GM19025 (cell line): ENCODE measurements at regions not wholly inside any gene's neighbourhood (a gene's known extent, or its start where the extent isn't known, plus 50 kb on each side); places are given as distances from the start of the nearest gene placed in this dataset.

Experiments used
- ATAC-seq: cut with Tn5 transposase; IDR thresholded peaks from one replicate; pipeline ENCODE4 v1.9.1; 2021; ENCODE audit warnings: mild to moderate bottlenecking, low read depth, moderate library complexity; ENCODE audit not compliant: unreplicated experiment

GRCh38 chr1:218625393-218625792, 280.3 kb downstream of the TGFB2 start:
- no peak for ATAC-seq

DNA sequence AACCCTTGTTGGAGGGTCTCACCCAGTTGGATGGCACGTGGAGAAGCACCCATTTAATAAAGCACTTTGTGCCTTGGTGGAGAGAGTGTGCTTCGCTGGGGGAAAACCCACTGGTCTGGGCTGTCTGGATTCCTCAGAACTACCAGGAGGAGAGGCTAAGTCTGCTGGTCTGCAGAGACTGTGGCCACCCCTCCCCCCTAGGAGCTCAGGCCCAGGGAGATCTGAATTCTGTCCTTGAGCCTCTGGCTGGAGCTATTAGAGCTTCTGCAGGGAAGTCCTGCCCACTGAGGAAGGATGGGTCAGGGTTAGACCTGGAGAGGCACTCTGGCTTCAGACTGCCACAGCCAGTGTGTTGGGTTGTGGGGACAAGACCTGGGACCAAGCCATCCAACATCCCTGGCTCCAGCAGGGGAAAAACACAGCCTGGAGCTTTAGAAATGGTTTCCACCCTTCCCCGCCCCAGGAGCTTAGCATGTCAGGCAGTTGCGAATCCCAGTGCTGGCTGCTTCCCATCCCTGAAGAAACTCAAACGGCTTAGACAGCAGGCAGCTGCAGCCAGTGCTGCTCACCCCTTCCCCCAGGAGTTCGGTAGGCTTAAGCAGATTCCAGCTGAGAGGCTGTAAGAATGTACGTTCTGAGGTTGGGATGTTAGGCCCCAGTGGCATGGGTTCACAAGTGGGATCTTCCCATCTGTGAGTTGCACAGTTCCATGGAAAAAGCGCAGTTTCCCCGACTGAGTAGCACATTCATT, 288.3 kb downstream of the TGFB2 start:
- ATAC-seq = no peak

DNA sequence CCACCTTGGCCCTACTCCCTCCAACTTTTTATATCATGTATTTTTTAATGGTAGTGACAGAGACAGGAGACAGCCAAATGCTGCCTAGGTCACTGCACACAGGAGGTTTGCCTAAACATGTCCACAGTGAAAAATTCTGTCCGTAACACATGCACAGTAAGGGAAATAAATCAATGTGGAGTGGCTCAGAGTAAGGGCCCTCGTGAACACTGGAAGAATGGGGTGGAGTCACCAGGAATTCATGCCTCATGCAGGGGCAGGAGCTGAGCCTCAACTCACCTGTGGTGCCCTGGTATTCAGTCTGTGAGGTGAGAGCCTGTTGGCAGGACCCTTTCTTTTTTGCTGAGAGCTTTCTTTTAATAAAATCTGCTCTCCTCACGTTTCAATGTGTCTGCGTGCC, 289.1 kb downstream of the TGFB2 start:
- ATAC-seq = no peak

- ATAC-seq = no peak
Measured at GRCh38 chr1:218636548-218636947, 291.4 kb downstream of the TGFB2 start.

DNA sequence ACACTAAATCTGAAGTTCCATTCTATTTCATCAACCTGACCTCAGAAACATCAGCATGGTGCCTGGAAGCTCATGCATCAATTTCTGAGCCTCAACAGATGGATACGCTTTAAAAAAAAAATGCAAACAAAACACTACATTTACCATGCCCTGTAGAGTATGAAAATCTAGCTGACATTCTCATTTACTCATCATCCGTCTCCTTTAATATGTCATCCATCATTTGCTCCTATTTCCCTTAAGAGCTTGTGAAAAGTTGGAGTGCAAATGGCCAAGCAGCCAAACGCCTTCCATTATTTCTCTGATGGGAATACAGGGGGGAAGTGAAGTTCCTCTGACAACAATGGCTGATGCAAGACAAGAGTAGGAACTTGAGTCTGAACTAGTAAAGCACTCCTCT, 295.0 kb downstream of the TGFB2 start:
- ATAC-seq = no peak

- ATAC-seq = no peak
Measured at GRCh38 chr1:218642033-218642948, 297.2 kb downstream of the TGFB2 start.

- ATAC-seq = no peak
Measured at GRCh38 chr1:218643281-218643680, 298.1 kb downstream of the TGFB2 start.

GRCh38 chr1:218643926-218644325, 298.8 kb downstream of the TGFB2 start:
- no peak for ATAC-seq

- no peak for ATAC-seq
Measured at GRCh38 chr1:218646288-218646687, 301.2 kb downstream of the TGFB2 start.

DNA sequence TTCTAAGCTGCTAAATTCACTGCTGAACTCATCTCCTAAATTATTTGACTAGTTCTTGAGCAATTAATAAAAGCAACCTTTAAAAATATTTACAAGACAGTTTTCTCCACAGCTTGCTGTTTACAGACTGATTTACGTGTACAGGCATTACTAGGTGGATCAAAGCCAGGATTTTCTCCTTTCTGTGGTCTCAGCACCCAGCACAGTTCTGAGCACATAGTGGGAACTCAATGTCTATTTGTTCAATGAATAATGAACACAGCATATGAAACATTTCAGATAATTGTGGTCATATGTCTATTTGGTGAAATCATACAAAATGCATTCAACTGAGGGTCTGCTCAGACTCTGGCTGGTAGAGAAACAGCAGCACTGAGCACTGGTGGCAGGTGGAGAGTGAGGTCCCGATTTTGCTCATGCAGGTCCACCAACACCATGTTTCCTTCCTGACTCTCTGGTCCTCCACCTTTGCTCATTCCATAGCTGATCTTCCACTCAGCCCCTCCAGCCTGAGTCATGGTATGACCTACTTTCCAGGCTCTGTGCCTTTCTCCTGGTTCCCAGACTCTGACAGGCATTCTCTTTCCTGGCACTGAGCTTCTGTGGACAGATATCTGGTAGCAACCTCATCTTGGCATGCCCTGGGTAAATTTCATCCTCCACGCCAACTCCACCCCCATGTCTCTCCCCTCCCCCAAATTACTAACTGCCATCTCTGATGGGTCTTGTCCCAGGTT, 311.3 kb downstream of the TGFB2 start:
- ATAC-seq = no peak

DNA sequence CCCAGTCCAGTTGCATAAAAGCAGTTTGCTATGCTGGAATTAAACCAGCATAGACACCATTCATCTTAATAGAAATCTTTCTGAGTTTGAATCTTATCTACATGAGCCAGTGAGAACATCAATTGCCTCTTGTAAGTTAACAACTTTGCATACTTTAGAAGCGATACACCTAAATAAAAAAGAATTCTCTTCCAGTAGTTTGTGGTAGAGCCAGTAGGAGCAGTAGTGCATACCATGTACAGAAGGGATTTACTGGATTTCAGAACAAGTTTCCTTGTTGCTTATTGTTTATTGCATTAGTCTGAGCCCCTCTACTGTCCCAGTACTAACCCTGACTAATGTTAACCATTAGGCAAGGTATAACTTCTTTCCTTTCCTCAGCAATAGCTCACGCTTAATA, 313.1 kb downstream of the TGFB2 start:
- no peak for ATAC-seq

- no peak for ATAC-seq
Measured at GRCh38 chr1:218658899-218659298, 313.8 kb downstream of the TGFB2 start.

DNA sequence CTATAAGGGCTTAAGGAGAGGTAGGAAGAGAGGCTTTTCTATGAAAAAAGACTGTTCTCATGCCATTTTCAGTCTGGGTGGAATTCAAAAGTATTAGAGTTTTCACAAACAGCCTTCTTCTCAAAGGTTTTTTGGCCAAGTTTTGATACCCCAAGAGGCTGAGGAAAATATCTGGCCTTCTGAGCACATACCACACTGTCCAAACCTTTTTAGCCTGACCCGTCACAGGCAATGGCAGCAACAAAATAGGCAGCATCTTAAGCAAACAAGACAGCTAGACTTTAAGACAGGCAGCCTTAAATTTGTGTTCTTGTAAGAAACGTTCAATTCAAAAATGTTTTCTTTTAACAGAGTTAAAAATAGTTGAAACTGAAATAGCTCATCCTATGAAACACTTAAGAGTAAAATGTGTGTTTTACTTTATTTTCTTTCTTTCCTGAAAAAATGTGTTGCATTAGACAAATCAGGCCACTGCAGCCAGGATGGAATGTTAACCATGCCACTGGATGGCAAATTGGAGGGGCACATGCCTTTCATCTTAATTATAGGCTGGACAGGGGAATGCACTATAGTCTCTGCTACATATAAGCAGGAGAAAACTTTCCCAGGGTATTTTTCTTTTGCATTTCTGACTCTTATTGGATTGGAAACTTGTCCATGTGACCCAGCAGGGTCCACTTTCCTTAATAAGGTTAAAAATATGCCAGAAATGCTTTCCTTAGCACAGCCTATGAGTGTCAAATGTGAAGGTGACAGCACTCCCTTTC, 315.0 kb downstream of the TGFB2 start:
- no peak for ATAC-seq

DNA sequence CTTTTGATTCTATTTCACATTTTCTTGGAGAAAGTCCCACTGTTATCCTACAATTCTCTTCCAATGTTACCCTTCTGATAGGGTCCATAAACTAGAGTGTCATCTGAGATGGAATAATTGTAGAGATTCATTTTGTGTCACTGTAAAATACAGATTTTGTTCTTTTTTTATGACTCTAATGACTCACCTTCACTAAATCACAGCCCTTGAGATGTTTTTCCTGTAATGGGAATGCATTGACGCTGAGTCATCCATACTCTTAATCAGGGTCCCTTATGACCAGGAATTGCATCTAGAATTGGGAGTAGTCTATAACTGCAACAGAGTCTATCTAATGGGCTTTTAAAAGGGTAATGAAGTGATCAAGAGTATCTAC, 315.5 kb downstream of the TGFB2 start:
- ATAC-seq = no peak

GRCh38 chr1:218661411-218661810, 316.3 kb downstream of the TGFB2 start:
- no peak for ATAC-seq

DNA sequence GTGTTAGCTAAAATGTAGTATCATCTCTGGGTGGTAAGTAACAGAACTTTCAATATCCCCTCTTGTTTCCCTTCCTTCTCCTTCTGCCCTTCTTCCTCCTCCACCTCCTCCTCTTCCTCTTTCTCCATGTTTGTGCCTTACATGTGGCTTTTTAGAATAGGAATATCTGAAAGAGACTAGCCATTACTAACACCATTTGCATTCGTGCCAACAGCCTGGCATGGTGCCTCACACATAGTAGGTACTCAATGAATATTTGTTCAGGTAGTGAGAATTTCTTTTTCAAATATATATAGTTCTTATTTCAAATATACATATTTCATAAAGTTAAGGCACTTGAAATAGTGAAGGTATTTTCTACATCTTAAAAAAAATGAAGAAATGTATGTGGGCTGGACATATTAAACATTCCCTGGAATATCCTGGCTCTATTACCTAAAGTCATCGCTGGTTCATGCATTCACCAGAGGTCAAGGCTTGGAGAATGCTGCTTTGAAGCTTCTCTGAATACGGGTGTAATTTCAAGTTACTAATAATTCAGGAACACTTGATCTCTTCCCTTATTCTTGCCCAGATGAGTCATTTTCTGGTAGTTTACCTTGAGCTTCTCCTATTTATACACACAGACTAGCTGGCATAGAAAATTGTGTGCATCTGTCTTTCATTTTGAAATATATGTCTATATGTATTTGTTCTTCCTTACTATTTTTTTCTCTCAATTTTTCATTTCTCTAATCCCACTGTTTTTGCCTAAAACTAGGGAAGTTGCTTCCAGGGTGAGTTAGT, 319.4 kb downstream of the TGFB2 start:
- ATAC-seq = no peak

- ATAC-seq = no peak
Measured at GRCh38 chr1:218665221-218665620, 320.1 kb downstream of the TGFB2 start.

DNA sequence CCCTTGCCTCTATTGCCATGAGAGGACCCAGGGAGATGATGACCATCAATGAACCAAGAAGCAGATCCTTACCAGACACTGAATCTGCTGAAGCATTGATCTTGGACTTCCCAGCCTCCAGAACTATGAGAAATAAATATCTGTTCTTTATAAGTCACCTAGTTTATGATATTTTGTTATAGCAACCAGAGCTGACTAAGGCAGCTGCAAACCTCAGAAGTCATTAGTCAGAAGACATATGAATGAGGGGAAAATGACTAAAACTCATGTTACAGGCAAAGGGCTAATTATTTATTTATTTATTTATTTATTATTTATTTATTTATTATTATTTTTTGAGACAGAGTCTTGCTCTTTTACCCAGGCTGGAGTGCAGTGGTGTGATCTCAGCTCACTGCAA, 321.1 kb downstream of the TGFB2 start:
- no peak for ATAC-seq

DNA sequence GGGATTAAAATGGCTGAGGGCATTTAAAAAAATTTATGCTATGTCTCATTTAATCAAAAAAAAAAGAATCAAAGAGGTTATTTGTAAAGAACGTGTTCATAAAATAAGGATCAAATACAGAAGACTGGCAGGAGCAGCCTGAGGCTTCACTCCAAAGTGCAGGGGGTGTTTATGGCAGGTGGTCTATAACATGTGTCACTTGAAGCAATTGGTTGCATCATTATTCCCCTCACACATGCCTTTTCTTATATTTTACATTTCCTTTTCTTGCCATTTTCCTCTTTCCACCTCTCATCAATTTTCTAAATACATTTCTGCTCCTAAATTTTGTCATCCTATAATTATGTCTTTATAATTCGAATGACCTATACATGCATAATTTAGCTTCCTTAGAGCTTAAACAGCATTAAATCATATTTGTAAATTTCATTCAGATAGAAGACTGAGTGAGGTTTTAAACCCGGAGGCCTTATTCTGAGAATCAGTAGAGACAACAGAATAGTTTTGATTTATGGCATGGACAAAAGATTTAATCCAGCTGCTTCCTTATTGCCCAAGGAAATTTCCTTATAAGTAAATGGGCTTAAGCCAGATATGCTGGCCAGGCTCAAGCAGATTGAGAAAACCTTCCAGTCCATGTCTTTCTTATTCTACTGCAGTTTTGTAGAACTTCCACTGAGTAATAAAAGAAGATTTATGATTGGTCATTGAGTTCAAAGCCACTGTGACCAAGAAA, 322.8 kb downstream of the TGFB2 start:
- ATAC-seq = no peak
